Fibroblast of skin of right quadriceps (primary cell): ENCODE measurements at regions not wholly inside any gene's neighbourhood (a gene's known extent, or its start where the extent isn't known, plus 50 kb on each side); places are given as distances from the start of the nearest gene placed in this dataset.
"Not testable (repeated sequence)": the region's sequence is repeated elsewhere in the genome, so short reads cannot be mapped to it uniquely, and the experiment has no call there.

Source experiments
- DNase-seq: peaks from one replicate; pipeline ENCODE4 v3.0.0-alpha.2; 2013

DNA sequence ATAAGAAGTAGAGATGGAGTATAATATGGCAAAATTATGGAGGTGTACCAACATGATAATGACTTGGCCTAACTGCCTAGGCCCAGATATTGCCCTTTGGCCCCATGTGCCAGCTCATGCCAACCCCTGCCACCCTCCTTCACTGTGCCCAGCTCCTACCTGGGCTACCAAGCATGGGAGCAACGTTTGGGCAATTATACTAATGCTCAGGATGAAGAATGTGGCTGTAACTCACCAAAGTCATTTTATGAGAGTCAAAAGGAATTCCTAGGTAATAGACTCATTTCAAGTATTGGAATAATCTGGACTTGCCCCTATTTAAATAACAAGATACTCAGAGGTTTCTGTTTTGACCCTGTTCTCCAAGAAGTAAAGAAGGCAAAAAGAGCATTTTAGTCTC lies 240.2 kb upstream of the IL12A start:
- no peak for DNase-seq

DNA sequence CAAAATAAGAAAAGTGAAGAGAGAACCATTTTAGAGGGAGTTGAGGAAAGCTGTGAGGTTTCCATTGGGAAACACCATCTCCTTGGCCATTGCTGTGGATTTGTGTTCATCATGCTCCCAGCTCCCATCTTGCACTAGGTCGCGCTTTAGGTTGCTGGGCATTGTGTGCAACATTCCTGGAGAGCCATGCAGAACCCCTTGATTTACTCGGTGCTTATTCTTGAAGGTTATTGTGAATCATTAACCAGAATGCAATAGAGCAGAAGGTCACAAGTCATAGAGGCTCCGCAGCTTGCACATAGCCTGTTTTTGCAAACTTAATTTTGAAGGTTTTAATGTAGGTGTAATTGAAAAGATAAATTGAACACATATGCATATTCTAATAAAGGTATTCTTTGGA lies 239.2 kb upstream of the IL12A start:
- DNase-seq: no peak

DNA sequence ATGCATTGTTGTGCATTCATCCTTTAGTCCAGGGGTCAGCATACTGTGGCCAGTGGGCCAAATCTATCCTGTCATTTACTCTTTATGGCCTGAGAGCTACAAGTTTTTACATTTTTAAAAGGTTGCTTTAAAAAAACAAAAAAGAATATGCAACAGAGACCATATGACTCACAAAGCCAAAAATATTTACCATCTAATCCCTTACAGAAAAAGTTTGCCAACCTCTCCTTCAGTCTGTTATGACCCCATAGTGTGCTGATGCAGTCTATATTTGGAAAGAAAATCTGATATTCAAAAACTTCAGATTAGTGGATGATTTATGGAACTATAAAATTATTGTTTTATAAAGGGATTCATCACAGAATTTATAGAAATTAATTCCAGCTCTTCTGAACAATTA lies 237.5 kb upstream of the IL12A start:
- peak; percentile 67 for DNase-seq

DNA sequence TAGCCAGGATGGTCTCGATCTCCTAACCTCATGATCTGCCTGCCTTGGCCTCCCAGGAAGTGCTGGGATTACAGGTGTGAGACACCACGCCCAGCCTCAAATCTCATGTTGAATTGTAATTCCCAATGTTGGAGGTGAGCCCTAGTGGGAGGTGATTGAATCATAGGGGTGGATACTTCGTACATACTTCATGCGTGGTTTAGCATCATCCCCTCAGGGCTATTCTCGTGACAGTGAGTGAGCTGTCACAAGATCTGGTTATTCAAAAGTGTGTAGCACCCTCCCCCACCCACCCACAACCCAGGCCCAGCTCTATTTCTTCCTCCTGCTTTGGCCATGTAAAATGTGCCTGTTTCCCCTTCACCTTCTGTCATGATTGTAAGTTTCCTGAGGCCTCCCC lies 236.9 kb upstream of the IL12A start:
- DNase-seq: no peak

DNA sequence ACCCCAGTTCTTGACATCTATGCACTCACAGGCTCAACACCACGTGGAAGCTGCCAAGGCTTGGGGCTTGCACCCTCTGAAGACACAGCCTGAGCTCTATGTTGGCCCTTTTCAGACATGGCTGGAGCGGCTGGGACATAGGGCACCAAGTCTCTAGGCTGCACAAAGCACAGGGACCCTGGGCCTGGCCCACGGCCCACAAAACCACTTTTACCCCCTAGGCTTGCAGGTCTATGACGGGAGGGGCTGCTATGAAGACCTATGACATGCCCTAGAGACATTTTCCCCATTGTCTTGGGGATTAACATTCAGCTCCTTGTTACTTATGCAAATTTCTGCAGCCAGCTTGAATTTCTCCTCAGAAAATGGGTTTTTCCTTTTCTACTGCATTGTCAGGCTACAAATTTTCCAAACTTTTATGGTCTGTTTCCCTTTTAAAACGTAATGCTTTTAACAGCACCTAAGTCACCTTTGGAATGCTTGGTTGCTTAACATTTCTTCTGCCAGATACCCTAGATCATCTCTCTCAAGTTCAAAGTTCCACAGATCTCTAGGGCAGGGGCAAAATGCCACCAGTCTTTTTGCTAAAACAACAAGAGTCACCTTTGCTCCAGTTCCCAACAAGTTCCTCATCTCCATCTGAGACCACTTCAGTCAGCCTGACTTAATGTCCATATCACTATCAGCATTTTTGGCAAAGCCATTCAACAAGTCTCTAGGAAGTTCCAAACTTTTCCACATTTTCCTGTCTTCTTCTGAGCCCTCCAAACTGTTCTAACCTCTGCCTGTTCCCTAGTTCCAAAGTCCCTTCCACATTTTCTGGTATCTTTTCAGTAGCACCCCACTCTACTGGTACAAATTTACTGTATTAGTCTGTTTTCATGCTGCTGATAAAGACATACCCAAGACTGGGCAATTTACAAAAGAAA lies 232.1 kb upstream of the IL12A start:
- DNase-seq: not testable (repeated sequence)

DNA sequence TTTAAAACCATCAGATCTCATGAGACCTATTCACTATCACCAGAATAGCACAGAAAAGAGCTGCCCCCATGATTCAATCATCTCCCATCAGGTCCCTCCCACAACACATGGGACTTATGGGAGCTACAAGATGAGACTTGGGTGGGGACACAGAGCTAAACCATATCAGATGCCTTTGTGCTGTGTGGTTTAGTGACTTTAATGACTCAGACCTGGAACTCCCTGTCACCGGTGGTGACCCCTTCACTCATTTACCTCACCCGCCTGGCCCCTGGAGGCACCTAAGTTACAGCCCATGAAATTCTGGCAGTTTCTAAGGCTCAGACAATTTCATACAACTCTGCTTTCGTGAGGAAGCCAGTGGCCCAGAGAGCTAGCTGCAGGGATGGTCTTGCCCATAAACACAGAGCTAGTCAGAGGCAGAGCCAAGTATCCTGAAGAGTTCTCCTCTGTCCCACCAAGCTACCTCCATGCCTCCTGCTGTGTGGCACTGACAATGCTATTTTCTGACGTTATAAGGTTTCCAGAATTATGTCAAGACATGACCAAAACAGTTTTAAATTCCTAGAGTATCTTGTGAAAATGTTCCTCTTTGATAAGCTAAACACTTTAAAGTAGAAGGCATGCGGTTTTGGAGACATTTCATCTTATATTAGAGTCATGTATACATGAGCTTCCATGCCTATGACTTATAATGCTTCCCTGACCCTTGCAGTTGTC lies 231.1 kb upstream of the IL12A start:
- no peak for DNase-seq

GRCh38 chr3:159760046-159760445 lies 228.6 kb upstream of the IL12A start:
- no peak for DNase-seq

GRCh38 chr3:159761369-159761768 lies 227.3 kb upstream of the IL12A start:
- DNase-seq: no peak

- peak; percentile 49 for DNase-seq
Measured at GRCh38 chr3:159761848-159762635, 226.6 kb upstream of the IL12A start.

DNA sequence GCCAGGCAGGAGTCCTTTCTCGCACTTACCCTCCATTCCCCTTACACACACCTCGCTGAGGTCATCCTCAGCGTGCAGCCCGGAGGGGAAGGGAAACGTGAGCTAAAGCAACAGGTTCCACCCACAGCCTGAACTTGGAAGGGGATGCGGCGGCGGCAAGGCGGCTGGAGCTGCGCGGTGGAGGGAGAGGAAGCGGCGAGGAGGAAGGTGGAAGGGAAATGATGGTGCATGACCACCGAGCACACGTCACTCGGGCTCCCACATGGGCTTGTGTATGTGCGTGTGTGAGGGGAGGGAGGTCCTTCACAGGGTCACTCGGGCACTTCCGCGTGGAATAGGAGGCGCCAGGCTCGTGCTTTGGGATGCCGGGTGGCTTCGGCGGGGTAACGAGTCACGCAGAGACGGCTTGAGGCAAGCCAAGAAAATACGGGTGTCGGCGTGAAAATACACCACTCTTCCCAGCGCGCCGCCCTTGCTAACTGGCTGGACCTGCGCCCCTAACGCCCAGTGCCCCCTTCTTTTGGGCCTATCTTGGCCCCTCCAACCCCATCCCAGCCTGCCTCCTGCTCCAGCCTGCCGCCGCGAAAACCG lies 225.5 kb upstream of the IL12A start:
- DNase-seq: peak; percentile 81

- DNase-seq: peak; percentile 96
Measured at GRCh38 chr3:159763602-159764489, 224.8 kb upstream of the IL12A start.

DNA sequence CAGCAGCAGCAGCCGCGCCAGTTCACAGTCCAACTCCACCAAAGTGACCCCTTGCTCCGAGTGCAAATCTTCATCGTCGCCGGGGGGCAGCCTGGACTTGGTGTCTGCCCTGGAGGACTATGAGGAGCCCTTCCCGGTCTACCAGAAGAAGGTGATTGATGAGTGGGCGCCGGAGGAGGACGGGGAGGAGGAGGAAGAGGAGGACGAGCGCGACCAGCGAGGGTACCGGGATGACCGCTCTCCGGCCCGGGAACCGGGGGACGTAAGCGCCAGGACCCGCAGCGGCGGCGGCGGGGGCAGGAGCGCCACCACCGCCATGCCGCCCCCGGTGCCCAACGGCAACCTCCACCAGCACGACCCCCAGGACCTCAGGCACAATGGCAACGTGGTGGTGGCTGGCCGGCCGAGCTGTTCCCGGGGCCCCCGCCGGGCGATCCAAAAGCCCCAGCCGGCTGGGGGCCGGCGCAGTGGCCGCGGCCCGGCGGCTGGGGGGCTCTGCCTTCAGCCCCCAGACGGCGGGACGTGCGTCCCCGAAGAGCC lies 224.1 kb upstream of the IL12A start:
- DNase-seq: no peak

DNA sequence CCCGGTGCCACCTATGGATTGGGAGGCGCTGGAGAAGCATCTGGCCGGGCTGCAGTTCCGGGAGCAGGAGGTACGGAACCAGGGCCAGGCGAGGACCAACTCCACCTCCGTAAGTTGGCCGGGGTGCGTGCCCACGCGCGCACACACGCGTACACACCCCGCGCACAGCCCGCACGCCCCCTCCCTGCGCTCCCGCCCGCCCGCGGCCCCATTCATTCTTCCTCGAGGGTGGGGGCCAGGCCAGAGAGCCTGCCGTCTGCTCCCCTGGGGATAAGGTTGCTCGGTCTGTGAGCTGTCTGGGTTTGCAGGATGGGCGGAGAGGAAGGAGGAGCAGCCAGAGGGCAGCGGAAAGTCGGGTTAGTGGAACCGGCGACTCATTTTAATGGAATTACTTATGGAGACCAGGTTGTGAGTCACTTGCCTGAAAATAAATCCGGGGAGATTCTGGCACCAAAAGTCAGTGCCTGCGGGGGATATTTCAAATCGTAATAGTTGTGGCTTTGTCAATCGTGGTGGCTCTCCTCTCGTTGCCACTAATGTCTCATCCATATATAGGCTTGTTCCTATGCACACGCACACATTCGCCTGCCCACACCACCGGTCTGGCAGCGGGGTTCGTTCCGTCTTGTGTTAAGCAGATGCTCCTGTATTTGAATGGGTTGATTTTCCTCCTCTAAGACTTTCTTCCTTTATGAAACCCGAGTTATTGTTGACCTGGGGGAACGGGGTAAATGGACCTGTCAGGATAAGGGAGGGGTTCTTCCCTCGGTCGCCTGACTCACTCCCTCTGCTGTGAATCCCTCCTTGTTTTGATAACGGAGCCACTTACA lies 223.4 kb upstream of the IL12A start:
- DNase-seq: peak; percentile 99

DNA sequence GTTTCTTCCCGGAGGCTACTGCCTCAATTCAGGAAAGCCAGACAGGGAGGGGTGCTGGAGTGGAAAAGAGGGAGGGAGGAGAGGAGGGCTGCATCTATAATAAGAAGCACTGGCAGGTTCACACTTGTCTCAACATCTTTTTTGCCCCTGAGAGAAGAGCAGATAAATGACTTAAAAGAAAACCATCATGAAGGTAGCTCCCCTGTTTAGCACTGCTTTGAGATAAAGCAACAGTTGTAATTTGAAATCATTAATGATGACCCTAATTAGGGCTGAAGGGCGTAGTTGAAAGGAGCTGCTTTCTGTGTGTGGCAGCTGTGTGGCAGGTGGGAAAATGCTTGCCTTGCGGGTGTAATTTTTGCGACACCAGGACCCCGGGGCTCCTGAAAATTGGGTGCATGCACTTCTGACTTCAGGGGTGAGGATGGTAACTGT lies 222.8 kb upstream of the IL12A start:
- no peak for DNase-seq

DNA sequence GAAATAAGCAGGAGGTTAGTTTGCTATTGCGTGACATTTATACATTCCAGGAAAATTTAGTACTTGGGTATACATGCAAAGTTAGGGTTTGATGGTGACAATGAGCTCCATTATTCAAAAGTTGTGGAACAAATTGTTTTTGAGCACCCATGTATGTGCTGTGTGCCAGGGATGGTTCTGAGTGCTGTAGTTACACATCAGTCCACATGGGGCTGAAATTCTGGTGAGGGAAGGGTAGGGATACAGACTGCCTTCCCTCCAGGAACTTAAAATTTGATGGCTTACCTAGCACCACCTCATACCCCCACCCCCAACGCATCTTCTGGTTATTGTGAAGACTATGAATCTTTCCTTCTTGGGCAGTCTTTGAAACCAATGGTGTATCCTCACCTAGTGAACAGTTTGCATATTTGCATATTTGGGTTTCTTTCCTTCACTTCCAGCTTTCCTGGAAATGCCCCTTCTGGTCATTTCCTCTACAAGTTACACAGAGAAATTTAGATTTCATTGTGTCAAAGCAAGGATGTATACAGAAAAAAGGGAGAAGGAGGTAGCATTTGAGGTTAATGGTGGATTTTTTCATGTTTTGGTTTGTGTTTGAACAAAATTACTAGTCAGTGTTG lies 222.0 kb upstream of the IL12A start:
- DNase-seq: peak; percentile 55

DNA sequence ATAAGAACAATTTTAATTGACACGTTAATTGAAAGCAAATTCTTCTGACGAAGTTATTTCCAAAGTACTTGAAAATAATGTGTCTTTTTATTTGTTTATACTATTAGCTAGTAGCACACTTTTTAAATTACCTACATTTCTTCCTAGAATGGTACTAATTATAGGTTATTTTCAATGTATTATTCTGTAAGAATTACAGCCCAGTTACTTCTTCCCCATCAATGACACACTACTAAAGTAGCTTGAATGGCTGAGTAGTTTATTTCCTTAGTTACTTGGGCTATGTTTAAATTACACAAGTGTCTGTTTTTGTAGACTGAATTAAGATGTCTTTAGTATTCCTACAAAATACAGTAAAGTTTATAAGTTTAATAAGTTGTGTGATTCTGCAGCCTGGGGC lies 217.6 kb upstream of the IL12A start:
- DNase-seq: no peak

- no peak for DNase-seq
Measured at GRCh38 chr3:159771865-159772611, 216.6 kb upstream of the IL12A start.

DNA sequence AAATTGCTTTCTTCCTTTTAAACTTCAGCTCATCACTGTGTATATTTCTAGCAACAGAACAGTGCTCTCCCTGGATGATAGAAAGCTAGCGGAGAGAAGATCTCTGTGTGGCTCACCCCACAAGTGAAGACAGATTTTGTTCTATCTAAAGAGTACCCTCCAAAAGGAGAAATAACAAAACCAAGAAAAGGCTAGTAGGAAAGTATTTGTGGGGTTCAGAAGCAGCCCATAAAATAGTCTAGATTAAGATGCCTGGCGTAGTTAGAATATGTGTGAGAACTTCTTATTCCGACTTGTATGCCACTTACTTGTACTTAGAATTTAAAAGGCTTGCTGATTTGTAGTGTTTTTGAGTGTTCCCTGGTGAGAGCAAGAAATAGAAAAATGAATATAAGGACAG lies 214.9 kb upstream of the IL12A start:
- no peak for DNase-seq

- DNase-seq: peak; percentile 91
Measured at GRCh38 chr3:159775372-159775961, 213.2 kb upstream of the IL12A start.
